GM18858 (cell line): ENCODE measurements at regions not wholly inside any gene's neighbourhood (a gene's known extent, or its start where the extent isn't known, plus 50 kb on each side); places are given as distances from the start of the nearest gene placed in this dataset.

ENCODE experiments used
- ATAC-seq: cut with Tn5 transposase; IDR thresholded peaks from one replicate; pipeline ENCODE4 v1.9.1; 2021; ENCODE audit not compliant: unreplicated experiment

- ATAC-seq = no peak
Measured at GRCh38 chr2:19300961-19301360, 57.5 kb downstream of the OSR1 start.

GRCh38 chr2:19299522-19299921, 58.9 kb downstream of the OSR1 start:
- ATAC-seq = no peak

- no peak for ATAC-seq
Measured at GRCh38 chr2:19299032-19299431, 59.4 kb downstream of the OSR1 start.

GRCh38 chr2:19297716-19298115, 60.7 kb downstream of the OSR1 start:
- ATAC-seq = no peak

GRCh38 chr2:19295998-19296502, 62.4 kb downstream of the OSR1 start:
- no peak for ATAC-seq

GRCh38 chr2:19292007-19292406, 66.4 kb downstream of the OSR1 start:
- no peak for ATAC-seq

- no peak for ATAC-seq
Measured at GRCh38 chr2:19288291-19288690, 70.1 kb downstream of the OSR1 start.

GRCh38 chr2:19287324-19287723, 71.1 kb downstream of the OSR1 start:
- ATAC-seq = no peak

- no peak for ATAC-seq
Measured at GRCh38 chr2:19282305-19282704, 76.1 kb downstream of the OSR1 start.

GRCh38 chr2:19274439-19274838, 84.0 kb downstream of the OSR1 start:
- no peak for ATAC-seq

- ATAC-seq = no peak
Measured at GRCh38 chr2:19272941-19273470, 85.4 kb downstream of the OSR1 start.

- no peak for ATAC-seq
Measured at GRCh38 chr2:19272039-19272438, 86.4 kb downstream of the OSR1 start.

GRCh38 chr2:19264852-19265251, 93.6 kb downstream of the OSR1 start:
- ATAC-seq = no peak

GRCh38 chr2:19262150-19262549, 96.3 kb downstream of the OSR1 start:
- ATAC-seq = no peak

- no peak for ATAC-seq
Measured at GRCh38 chr2:19261061-19261460, 97.4 kb downstream of the OSR1 start.

GRCh38 chr2:19256121-19256601, 102.3 kb downstream of the OSR1 start:
- no peak for ATAC-seq

- no peak for ATAC-seq
Measured at GRCh38 chr2:19255481-19255880, 102.9 kb downstream of the OSR1 start.

GRCh38 chr2:19251554-19251953, 106.9 kb downstream of the OSR1 start:
- no peak for ATAC-seq

GRCh38 chr2:19250906-19251305, 107.5 kb downstream of the OSR1 start:
- ATAC-seq = no peak

- no peak for ATAC-seq
Measured at GRCh38 chr2:19247186-19247585, 111.2 kb downstream of the OSR1 start.

- ATAC-seq = no peak
Measured at GRCh38 chr2:19246496-19246895, 111.9 kb downstream of the OSR1 start.

- no peak for ATAC-seq
Measured at GRCh38 chr2:19244460-19245363, 113.7 kb downstream of the OSR1 start.
